GM18861 (cell line): ENCODE measurements at regions not wholly inside any gene's neighbourhood (a gene's known extent, or its start where the extent isn't known, plus 50 kb on each side); places are given as distances from the start of the nearest gene placed in this dataset.
"Not testable (repeated sequence)": the region's sequence is repeated elsewhere in the genome, so short reads cannot be mapped to it uniquely, and the experiment has no call there.

Experiments used
- ATAC-seq: cut with Tn5 transposase; IDR thresholded peaks from one replicate; pipeline ENCODE4 v1.9.1; 2021; ENCODE audit not compliant: unreplicated experiment

- ATAC-seq = no peak
These were observed 1046.9 kb downstream of the TYW1 start for GRCh38 chr7:68043546-68043945.

DNA sequence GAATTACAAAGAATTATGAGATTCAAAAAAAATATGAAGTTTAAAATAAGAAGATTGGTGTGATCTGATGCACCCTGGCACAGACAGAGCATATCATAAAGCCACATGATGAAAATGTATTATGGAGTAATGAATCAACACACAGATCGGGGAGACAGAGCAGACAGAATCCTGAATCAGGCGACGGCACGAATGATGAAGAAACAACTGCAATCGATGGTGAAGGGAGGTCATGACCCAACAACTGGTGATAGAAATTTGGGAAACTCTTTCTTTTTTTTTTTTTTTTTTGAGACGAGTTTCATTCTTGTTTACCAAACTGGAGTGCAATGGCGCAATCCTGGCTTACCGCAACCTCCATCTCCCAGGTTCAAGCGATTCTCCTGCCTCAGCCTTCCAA, 1054.0 kb downstream of the TYW1 start:
- ATAC-seq = no peak

GRCh38 chr7:68058014-68058413, 1061.4 kb downstream of the TYW1 start:
- no peak for ATAC-seq

GRCh38 chr7:68063171-68063570, 1066.5 kb downstream of the TYW1 start:
- ATAC-seq = no peak

GRCh38 chr7:68065581-68065980, 1068.9 kb downstream of the TYW1 start:
- no peak for ATAC-seq

- no peak for ATAC-seq
These were observed 1071.2 kb downstream of the TYW1 start for GRCh38 chr7:68067845-68068244.

GRCh38 chr7:68070992-68071391, 1074.4 kb downstream of the TYW1 start:
- ATAC-seq = no peak

DNA sequence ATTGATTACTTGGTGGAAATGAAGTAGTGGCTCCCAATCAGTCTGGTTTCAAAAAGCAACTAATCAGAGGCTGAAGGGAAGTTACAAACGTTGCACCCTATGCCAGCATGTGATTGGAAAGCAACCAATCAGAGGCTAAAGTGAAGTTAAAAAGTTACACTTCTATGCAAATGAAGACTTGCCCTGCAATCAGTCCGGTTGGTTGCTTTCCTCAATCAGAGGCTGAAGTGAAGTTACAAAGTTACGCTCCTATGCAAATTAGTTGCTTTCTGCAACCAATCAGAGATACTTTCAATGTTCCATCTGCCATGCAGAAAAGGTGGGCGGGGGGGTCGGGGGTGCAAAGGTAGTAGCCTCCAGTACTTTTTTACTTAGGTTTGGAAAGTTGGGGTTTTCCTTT, 1077.1 kb downstream of the TYW1 start:
- no peak for ATAC-seq

GRCh38 chr7:68074242-68074641, 1077.6 kb downstream of the TYW1 start:
- no peak for ATAC-seq

DNA sequence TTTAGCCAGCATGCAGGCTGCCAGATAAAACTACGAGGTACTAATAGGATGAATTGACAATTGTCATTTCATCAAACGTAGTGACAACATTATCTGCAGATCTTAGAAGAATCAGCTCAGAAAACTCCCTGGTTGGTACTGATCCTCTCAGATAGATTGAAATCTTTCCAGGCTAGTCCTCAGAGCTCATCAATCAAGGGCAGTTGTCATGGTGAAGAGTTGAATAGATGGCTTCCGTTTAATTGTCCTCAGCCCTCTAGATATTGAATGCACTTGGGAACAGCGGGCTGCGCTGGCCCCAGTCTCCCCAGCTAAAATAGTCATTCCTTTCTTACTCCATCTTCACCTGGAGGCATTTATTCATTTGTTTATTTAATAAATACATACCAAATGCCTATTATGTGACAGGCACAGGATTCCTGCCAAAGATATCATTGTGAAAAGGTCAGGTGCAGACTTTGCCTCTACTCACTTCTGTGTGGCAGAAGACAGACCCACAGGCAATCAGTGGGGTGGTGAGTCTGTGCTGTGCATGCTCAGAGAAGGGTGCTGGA, 1081.6 kb downstream of the TYW1 start:
- ATAC-seq = no peak

- not testable (repeated sequence) for ATAC-seq
These were observed 1085.7 kb downstream of the TYW1 start for GRCh38 chr7:68082066-68082960.

DNA sequence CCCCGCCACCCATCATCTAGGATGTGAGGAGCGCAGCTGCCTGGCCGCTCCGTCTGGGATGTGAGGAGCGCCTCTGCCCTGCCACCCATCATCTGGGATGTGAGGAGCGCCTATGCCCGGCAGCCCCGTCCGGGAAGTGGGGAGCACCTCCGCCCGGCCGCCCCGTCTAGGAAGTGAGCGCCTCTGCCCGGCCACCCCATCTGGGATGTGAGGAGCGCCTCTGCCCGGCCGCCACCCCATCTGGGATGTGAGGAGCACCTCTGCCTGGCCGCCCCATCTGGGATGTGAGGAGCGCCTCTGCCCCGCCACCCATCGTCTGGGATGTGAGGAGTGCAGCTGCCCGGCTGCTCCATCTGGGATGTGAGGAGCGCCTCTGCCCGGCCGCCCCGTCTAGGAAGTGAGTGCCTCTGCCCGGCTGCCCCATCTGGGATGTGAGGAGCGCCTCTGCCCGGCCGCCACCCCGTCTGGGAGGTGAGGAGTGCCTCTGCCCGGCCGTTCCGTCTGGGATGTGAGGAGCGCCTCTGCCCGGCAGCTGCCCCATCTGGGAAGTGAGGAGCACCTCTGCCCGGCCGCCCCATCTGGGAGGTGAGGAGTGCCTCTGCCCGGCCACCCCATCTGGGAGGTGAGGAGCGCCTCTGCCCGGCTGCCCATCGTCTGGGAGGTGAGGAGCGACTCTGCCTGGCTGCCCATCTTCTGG, 1086.5 kb downstream of the TYW1 start:
- not testable (repeated sequence) for ATAC-seq

DNA sequence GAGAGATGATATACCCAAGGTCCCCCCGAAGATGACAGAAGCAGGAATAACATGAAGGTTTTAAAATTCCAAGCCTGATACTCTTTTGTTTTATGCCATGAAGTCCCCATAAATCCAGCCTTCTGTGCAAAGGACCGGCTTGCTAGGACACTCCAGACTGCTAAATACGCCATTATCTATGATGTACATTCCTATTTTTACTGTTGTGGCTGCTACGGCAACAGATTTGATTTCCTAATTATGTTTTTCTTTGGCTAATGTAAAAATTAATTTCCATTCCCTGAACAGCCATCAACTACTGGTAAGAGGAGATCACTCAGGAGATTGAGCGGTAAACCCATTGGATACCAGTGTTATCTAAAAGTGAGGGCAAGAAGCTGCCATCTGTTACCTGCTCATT, 1090.8 kb downstream of the TYW1 start:
- ATAC-seq = no peak

GRCh38 chr7:68088879-68089278, 1092.2 kb downstream of the TYW1 start:
- ATAC-seq = no peak

- not testable (repeated sequence) for ATAC-seq
These were observed 1093.6 kb downstream of the TYW1 start for GRCh38 chr7:68090256-68090655.

DNA sequence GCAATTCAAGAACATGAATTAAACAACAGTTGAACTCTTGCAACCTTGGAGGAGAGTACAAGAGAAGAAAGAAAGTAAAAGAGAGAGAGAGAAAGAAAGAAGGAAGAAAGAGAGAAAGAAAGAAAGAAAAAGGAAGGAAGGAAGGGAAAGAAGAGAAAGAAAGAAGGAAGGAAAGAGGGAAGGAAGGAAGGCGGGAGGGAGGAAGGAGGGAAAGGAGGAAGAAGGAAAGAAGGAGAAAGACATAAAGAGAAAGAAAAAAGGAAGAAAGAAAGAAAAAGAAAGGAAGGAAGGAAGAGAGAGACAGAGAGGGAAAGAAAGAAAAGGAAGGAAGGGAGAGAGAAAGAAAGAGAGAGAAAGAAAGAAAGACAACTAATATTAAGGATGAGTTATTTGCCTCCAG, 1106.7 kb downstream of the TYW1 start:
- ATAC-seq = no peak

DNA sequence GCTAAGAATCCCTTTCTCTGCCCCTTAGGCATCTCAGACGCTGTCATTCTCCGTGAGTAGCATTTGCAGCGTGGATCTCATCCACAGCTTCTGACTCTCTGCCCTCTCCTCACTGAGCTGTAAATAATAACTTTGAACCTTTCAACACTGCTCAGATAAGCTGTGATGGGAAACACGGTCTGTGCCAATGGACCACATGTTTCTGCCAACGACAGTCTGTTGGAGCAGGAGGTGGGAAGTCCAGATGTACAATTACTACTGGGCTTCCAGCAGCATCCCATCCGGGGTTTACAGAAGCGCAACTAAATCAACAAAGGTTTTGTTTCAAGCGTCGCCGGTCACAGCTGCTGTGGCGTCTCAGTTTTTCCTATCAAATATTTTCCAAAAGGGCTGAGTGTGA, 1110.6 kb downstream of the TYW1 start:
- no peak for ATAC-seq

GRCh38 chr7:68107968-68108367, 1111.3 kb downstream of the TYW1 start:
- ATAC-seq = no peak

DNA sequence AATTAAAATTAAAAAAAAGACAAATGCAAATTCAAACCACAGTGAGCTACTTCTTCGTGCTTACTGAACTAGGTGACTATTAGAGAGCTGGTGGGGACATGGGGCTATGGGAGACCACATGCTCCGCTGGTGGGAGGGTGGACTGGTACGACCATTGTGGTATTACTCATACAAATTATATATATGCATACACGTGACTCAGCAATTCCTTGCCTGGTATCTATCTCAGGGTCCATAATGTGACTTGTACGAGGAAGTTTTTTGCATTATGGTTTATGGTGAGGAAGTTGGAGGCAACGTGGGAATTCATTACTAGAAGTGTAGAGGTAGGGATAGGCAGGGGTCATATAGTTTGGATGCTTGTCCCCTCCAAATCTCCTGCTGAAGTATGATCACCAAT, 1112.7 kb downstream of the TYW1 start:
- no peak for ATAC-seq

DNA sequence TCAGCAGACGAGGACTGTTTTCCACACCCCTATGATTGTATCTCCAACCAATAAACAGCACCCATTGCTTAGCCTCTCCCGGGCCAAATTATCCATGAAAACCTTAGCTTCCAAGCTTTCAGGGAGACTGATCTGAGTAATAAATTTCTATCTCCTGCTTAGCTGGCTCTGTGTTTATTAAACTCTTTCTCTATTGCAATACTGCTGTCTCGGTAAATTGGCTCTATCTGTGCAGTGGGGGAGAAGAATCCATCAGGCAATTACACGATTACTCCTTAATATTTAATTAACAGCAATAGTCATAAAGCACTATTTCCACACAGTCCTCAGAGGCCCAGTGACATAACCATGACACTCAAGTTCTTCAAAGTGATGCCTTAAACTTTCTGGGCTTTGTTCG, 1122.8 kb downstream of the TYW1 start:
- no peak for ATAC-seq

- no peak for ATAC-seq
These were observed 1124.4 kb downstream of the TYW1 start for GRCh38 chr7:68121056-68121455.

DNA sequence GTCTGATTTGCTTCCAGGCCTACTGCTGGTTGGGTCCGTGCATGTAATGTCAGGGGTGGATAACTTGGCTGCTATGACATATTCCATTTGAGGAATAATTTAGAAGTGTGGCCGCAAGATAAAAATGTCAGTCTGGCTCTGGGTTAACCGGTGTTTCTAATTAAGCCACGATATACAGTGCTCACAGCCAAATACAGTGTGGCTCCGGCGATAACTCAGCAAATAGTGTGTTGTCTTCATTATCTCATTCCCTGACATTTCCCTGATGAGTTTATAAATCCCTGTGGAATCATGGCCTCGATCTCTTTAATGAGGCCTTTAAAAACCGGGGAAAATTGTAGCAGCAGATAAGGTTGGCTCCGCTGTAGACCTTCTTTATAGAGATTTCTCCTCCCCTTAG, 1125.0 kb downstream of the TYW1 start:
- ATAC-seq = no peak
